AG09309 (cell line): ENCODE measurements at regions not wholly inside any gene's neighbourhood (a gene's known extent, or its start where the extent isn't known, plus 50 kb on each side); places are given as distances from the start of the nearest gene placed in this dataset.

Experiments used
- DNase-seq: peaks from one replicate; pipeline ENCODE4 v3.0.0-alpha.2; 2010; ENCODE audit warnings: low read depth
- H3K4me3 ChIP-seq: 2 replicates; pipeline ENCODE4 v1.5.1; 2011; ENCODE audit warnings: mild to moderate bottlenecking, low read depth, low read length, moderate library complexity; ENCODE audit not compliant: control insufficient read depth
- CTCF ChIP-seq: IDR thresholded peaks from 2 replicates; pipeline ENCODE4 v1.5.1; 2011; ENCODE audit warnings: mild to moderate bottlenecking, low read depth, low read length, inconsistent platforms; ENCODE audit not compliant: insufficient read depth, control insufficient read depth; ENCODE audit errors: missing control alignments

- DNase-seq: no peak
- H3K4me3 ChIP-seq: no peak overlapping the region
- no peak for TF ChIP-seq CTCF
Measured at GRCh38 chr7:52320610-52321009, 714.8 kb upstream of the POM121L12 start.

GRCh38 chr7:52317921-52318320, 717.5 kb upstream of the POM121L12 start:
- no peak for TF ChIP-seq CTCF
- H3K4me3 ChIP-seq: no peak overlapping the region
- no peak for DNase-seq

GRCh38 chr7:52311886-52312285, 723.5 kb upstream of the POM121L12 start:
- no peak overlapping the region for H3K4me3 ChIP-seq
- no peak for DNase-seq

GRCh38 chr7:52309631-52310030, 725.8 kb upstream of the POM121L12 start:
- no peak for TF ChIP-seq CTCF
- H3K4me3 ChIP-seq: no peak overlapping the region
- no peak for DNase-seq

More at GRCh38 chr7:52311886-52312285, 723.5 kb upstream of the POM121L12 start:
- TF ChIP-seq CTCF: no peak

- TF ChIP-seq CTCF: no peak
- no peak overlapping the region for H3K4me3 ChIP-seq
- no peak for DNase-seq
Measured at GRCh38 chr7:52302765-52303520, 732.5 kb upstream of the POM121L12 start.

GRCh38 chr7:52297128-52297527, 738.3 kb upstream of the POM121L12 start:
- DNase-seq: no peak
- TF ChIP-seq CTCF: no peak
- H3K4me3 ChIP-seq: no peak overlapping the region
